ENCODE measurements at regions not wholly inside any gene's neighbourhood (a gene's known extent, or its start where the extent isn't known, plus 50 kb on each side); places are given as distances from the start of the nearest gene placed in this dataset.

- H3K4me3 ChIP-seq (ENCODE audit: low read length in 2 of 2): no peak overlapping the region
- H3K27me3 ChIP-seq (ENCODE audit: control insufficient read depth in 2 of 2, insufficient read depth in 1 of 2, low read length in 1 of 2): no peaks in the 10 kb centered on the region
- DNase-seq (ENCODE audit: low read depth in 6 of 9, low spot score in 9 of 9): no peak
- 71% methylated on average over 6 of the region's 6 CpGs for WGBS
- no peaks in the 10 kb centered on the region for H3K4me1 ChIP-seq (ENCODE audit: control insufficient read depth in 2 of 2, insufficient read depth in 2 of 2, low read length in 2 of 2)
- H3K36me3 ChIP-seq (ENCODE audit: control insufficient read depth in 2 of 2, insufficient read depth in 2 of 2, low read length in 1 of 2): no peaks in the 10 kb centered on the region
- no peak overlapping the region for H3K27ac ChIP-seq (ENCODE audit: low read depth in 1 of 2, low read length in 1 of 2)
- H3K9me3 ChIP-seq (ENCODE audit: control insufficient read depth in 2 of 2, insufficient read depth in 1 of 2, low read length in 1 of 2): no peaks in the 10 kb centered on the region
Observed at GRCh38 chr3:194849166-194849875, 163.6 kb downstream of the FAM43A start.

- no peak overlapping the region for H3K27ac ChIP-seq (ENCODE audit: low read depth in 1 of 2, low read length in 1 of 2)
- no peaks in the 10 kb centered on the region for H3K27me3 ChIP-seq (ENCODE audit: control insufficient read depth in 2 of 2, insufficient read depth in 1 of 2, low read length in 1 of 2)
- no peaks in the 10 kb centered on the region for H3K9me3 ChIP-seq (ENCODE audit: control insufficient read depth in 2 of 2, insufficient read depth in 1 of 2, low read length in 1 of 2)
- H3K4me1 ChIP-seq (ENCODE audit: control insufficient read depth in 2 of 2, insufficient read depth in 2 of 2, low read length in 2 of 2): peaks cover 0 to 2% of the 10 kb centered on the region in 2 donors
- H3K4me3 ChIP-seq (ENCODE audit: low read length in 2 of 2): no peak overlapping the region
- no peak for DNase-seq (ENCODE audit: low read depth in 6 of 9, low spot score in 9 of 9)
- H3K36me3 ChIP-seq (ENCODE audit: control insufficient read depth in 2 of 2, insufficient read depth in 2 of 2, low read length in 1 of 2): no peaks in the 10 kb centered on the region
- 96% methylated on average over 5 of the region's 5 CpGs for WGBS
Observed at GRCh38 chr3:194851254-194851653, 165.6 kb downstream of the FAM43A start.

DNA sequence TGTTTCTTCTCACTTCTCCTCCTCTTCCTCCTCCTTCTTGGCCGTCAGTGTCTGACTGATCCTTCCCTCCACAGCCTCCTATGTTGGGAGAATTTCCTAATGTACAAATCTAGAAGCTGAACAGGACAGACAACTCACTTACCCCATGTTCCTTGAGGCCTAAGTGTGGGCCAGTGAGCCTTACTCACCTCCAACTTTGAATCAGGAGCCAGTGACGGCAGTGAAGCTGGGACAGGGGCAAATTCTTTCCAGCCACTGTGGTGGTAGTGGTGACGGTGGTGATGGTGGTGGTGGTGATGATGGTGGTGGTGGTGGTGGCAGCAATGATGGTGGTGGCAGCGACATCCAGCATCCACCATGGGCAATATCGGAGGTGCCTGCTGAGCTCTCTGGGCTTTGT is 166.3 kb downstream of the FAM43A start:
- Histone ChIP-seq H3K9me3 (ENCODE audit: control insufficient read depth in 2 of 2, insufficient read depth in 1 of 2, low read length in 1 of 2) (no peaks in the 10 kb centered on the region), H3K36me3 (ENCODE audit: control insufficient read depth in 2 of 2, insufficient read depth in 2 of 2, low read length in 1 of 2) (no peaks in the 10 kb centered on the region), H3K27ac (ENCODE audit: low read depth in 1 of 2, low read length in 1 of 2) (no peak overlapping the region), H3K27me3 (ENCODE audit: control insufficient read depth in 2 of 2, insufficient read depth in 1 of 2, low read length in 1 of 2) (no peaks in the 10 kb centered on the region), H3K4me3 (ENCODE audit: low read length in 2 of 2) (no peak overlapping the region), H3K4me1 (ENCODE audit: control insufficient read depth in 2 of 2, insufficient read depth in 2 of 2, low read length in 2 of 2) (peaks cover 0 to 2% of the 10 kb centered on the region in 2 donors)
- 97% methylated on average over 5 of the region's 5 CpGs for WGBS
- no peak for DNase-seq (ENCODE audit: low read depth in 6 of 9, low spot score in 9 of 9)

GRCh38 chr3:194852345-194852744 is 166.7 kb downstream of the FAM43A start:
- no peak overlapping the region for H3K4me3 ChIP-seq (ENCODE audit: low read length in 2 of 2)
- peaks cover 0 to 2% of the 10 kb centered on the region in 2 donors for H3K4me1 ChIP-seq (ENCODE audit: control insufficient read depth in 2 of 2, insufficient read depth in 2 of 2, low read length in 2 of 2)
- 89% methylated on average over 22 of the region's 22 CpGs for WGBS
- no peak for DNase-seq (ENCODE audit: low read depth in 6 of 9, low spot score in 9 of 9)
- H3K36me3 ChIP-seq (ENCODE audit: control insufficient read depth in 2 of 2, insufficient read depth in 2 of 2, low read length in 1 of 2): no peaks in the 10 kb centered on the region
- no peaks in the 10 kb centered on the region for H3K9me3 ChIP-seq (ENCODE audit: control insufficient read depth in 2 of 2, insufficient read depth in 1 of 2, low read length in 1 of 2)
- no peak overlapping the region for H3K27ac ChIP-seq (ENCODE audit: low read depth in 1 of 2, low read length in 1 of 2)
- no peaks in the 10 kb centered on the region for H3K27me3 ChIP-seq (ENCODE audit: control insufficient read depth in 2 of 2, insufficient read depth in 1 of 2, low read length in 1 of 2)

DNA sequence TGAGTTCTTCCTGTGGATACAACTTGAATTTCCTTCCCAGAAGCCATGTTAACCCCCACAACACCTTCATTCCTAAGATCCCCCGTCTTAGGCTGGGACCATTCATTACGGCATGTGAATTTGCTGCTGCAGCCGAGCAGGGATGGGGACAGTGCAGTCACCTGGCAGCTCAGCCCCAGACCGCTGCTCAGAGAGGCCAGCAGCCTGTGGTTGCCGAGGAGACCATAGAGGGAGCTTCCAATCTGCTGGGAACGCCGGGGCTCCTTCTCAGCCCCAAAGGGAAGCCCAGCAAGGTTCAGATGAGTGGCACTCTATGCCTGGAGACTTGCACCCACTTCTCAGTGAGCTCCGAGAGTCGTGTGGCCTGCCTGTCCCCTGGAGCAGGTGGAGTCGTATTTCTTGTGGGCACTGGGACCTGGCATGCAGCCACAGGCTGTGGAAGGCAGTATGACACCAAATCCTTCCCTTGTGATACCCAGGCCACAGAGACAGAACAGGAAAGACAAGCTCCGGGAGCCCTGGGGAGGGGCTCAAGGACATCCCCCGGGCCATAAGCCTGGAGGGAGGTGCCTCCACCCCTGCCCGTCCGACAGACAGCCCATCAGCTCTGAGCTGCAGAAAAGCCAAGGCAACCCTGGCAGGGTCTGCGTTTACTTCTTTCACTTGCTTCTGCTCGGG is 167.3 kb downstream of the FAM43A start:
- WGBS: 67% methylated on average over 16 of the region's 16 CpGs
- Histone ChIP-seq H3K4me3 (ENCODE audit: low read length in 2 of 2) (no peak overlapping the region), H3K27ac (ENCODE audit: low read depth in 1 of 2, low read length in 1 of 2) (no peak overlapping the region), H3K27me3 (ENCODE audit: control insufficient read depth in 2 of 2, insufficient read depth in 1 of 2, low read length in 1 of 2) (no peaks in the 10 kb centered on the region), H3K9me3 (ENCODE audit: control insufficient read depth in 2 of 2, insufficient read depth in 1 of 2, low read length in 1 of 2) (no peaks in the 10 kb centered on the region), H3K4me1 (ENCODE audit: control insufficient read depth in 2 of 2, insufficient read depth in 2 of 2, low read length in 2 of 2) (peaks cover 0 to 2% of the 10 kb centered on the region in 2 donors), H3K36me3 (ENCODE audit: control insufficient read depth in 2 of 2, insufficient read depth in 2 of 2, low read length in 1 of 2) (no peaks in the 10 kb centered on the region)
- no peak for DNase-seq (ENCODE audit: low read depth in 6 of 9, low spot score in 9 of 9)

DNA sequence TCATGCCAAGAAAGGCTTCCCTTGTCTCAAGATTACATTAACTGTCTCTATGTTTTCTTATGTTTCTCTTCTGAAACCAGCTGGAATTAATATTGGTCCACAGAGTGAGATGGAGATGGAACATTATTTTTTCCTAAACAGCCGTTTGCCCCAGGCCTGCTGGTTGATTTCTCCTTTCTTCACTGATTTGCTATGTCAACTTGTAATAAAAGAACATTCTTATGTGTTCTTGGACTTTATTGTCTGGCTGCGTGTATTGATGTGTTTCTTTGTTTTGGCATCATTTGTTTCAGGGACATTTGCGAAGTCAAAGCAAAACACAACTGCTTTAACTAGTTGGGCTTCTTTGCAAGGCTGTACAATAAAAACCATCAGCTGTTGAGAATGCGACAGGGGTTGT is 168.5 kb downstream of the FAM43A start:
- H3K27me3 ChIP-seq (ENCODE audit: control insufficient read depth in 2 of 2, insufficient read depth in 1 of 2, low read length in 1 of 2): no peaks in the 10 kb centered on the region
- H3K36me3 ChIP-seq (ENCODE audit: control insufficient read depth in 2 of 2, insufficient read depth in 2 of 2, low read length in 1 of 2): no peaks in the 10 kb centered on the region
- WGBS: 82% methylated on average over 4 of the region's 4 CpGs
- H3K9me3 ChIP-seq (ENCODE audit: control insufficient read depth in 2 of 2, insufficient read depth in 1 of 2, low read length in 1 of 2): no peaks in the 10 kb centered on the region
- DNase-seq (ENCODE audit: low read depth in 6 of 9, low spot score in 9 of 9): no peak
- no peak overlapping the region for H3K27ac ChIP-seq (ENCODE audit: low read depth in 1 of 2, low read length in 1 of 2)
- peaks cover 0 to 2% of the 10 kb centered on the region in 2 donors for H3K4me1 ChIP-seq (ENCODE audit: control insufficient read depth in 2 of 2, insufficient read depth in 2 of 2, low read length in 2 of 2)
- H3K4me3 ChIP-seq (ENCODE audit: low read length in 2 of 2): no peak overlapping the region

GRCh38 chr3:194854659-194855390 is 169.1 kb downstream of the FAM43A start:
- H3K9me3 ChIP-seq (ENCODE audit: control insufficient read depth in 2 of 2, insufficient read depth in 1 of 2, low read length in 1 of 2): no peaks in the 10 kb centered on the region
- peaks cover 0 to 2% of the 10 kb centered on the region in 2 donors for H3K4me1 ChIP-seq (ENCODE audit: control insufficient read depth in 2 of 2, insufficient read depth in 2 of 2, low read length in 2 of 2)
- no peaks in the 10 kb centered on the region for H3K36me3 ChIP-seq (ENCODE audit: control insufficient read depth in 2 of 2, insufficient read depth in 2 of 2, low read length in 1 of 2)
- no peak overlapping the region for H3K27ac ChIP-seq (ENCODE audit: low read depth in 1 of 2, low read length in 1 of 2)
- no peak overlapping the region for H3K4me3 ChIP-seq (ENCODE audit: low read length in 2 of 2)
- 95% methylated on average over 9 of the region's 9 CpGs for WGBS
- no peaks in the 10 kb centered on the region for H3K27me3 ChIP-seq (ENCODE audit: control insufficient read depth in 2 of 2, insufficient read depth in 1 of 2, low read length in 1 of 2)
- no peak for DNase-seq (ENCODE audit: low read depth in 6 of 9, low spot score in 9 of 9)

DNA sequence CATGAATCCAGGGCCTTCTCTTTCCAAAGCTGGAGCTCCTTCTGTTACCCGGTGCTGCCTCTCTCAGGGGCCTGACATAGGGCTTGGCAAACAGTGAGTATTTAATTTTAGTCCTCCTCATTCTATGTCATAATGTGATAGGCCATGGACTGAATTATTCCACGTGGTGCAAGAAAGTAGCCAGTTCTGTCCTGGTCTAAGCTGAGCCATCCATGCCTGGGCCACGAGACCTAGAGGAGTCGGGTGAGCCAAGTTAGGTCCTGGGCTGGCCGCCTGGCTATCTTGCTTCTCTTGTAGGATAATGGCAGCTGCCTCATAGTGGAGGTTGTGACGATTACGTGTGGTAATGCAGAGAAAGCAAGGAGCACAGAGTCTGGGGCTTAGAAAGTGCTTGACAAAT is 170.6 kb downstream of the FAM43A start:
- Histone ChIP-seq H3K27ac (ENCODE audit: low read depth in 1 of 2, low read length in 1 of 2) (no peak overlapping the region), H3K27me3 (ENCODE audit: control insufficient read depth in 2 of 2, insufficient read depth in 1 of 2, low read length in 1 of 2) (no peaks in the 10 kb centered on the region), H3K9me3 (ENCODE audit: control insufficient read depth in 2 of 2, insufficient read depth in 1 of 2, low read length in 1 of 2) (no peaks in the 10 kb centered on the region), H3K4me3 (ENCODE audit: low read length in 2 of 2) (no peak overlapping the region), H3K4me1 (ENCODE audit: control insufficient read depth in 2 of 2, insufficient read depth in 2 of 2, low read length in 2 of 2) (peaks cover 0 to 2% of the 10 kb centered on the region in 2 donors), H3K36me3 (ENCODE audit: control insufficient read depth in 2 of 2, insufficient read depth in 2 of 2, low read length in 1 of 2) (no peaks in the 10 kb centered on the region)
- no peak for DNase-seq (ENCODE audit: low read depth in 6 of 9, low spot score in 9 of 9)
- WGBS: 95% methylated on average over 7 of the region's 7 CpGs

DNA sequence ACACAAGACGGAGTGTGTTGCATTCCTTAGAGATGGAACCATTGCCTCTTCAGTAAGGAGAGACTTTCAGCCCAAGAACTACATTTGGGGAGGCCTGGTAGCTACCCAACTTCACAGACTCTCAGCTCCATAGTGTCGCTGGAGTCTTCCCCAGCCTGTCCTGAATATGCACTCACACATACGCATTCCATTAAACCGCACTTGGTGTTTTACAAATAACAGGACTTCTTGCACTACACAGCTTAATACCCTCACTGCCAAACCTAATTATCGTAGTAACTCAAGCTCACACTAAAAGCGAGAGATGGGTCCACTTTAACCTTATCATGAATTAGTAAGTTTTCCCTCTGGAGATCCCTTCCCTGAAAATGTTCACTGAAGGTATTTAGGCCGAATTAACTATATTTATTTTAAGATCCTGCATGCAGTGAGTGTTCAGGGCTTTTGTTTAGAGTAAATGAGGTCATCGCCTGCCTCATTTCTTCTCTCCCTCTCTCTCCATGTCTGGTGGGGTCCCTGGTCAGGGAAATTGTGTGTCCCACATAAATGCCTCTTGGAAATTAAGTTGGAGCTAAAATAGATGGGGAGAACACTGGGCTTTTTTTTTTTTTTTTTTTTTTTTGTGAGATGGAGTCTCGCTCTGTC is 171.9 kb downstream of the FAM43A start:
- Histone ChIP-seq H3K36me3 (ENCODE audit: control insufficient read depth in 2 of 2, insufficient read depth in 2 of 2, low read length in 1 of 2) (no peaks in the 10 kb centered on the region), H3K27ac (ENCODE audit: low read depth in 1 of 2, low read length in 1 of 2) (no peak overlapping the region), H3K27me3 (ENCODE audit: control insufficient read depth in 2 of 2, insufficient read depth in 1 of 2, low read length in 1 of 2) (no peaks in the 10 kb centered on the region), H3K4me3 (ENCODE audit: low read length in 2 of 2) (no peak overlapping the region), H3K9me3 (ENCODE audit: control insufficient read depth in 2 of 2, insufficient read depth in 1 of 2, low read length in 1 of 2) (no peaks in the 10 kb centered on the region), H3K4me1 (ENCODE audit: control insufficient read depth in 2 of 2, insufficient read depth in 2 of 2, low read length in 2 of 2) (peaks cover 0 to 2% of the 10 kb centered on the region in 2 donors)
- WGBS: 97% methylated on average over 9 of the region's 9 CpGs
- DNase-seq (ENCODE audit: low read depth in 6 of 9, low spot score in 9 of 9): no peak

Measured in thymus (tissue), 11 donors.